ENCODE measurements at regions not wholly inside any gene's neighbourhood (a gene's known extent, or its start where the extent isn't known, plus 50 kb on each side); places are given as distances from the start of the nearest gene placed in this dataset.

GRCh38 chr11:100543386-100543785 is 143.7 kb upstream of the ARHGAP42 start:
- TF ChIP-seq CTCF (IDR thresholded peaks at IDR 0.05; ENCODE audit: insufficient read depth, low read length, severe bottlenecking), result no peak
- FAIRE-seq (no peak), DNase-seq (ENCODE audit: low read depth) (no peak)
- Histone ChIP-seq H3K27me3 (ENCODE audit: control insufficient read depth, insufficient read depth, low read length) (no peaks in the 10 kb centered on the region), H3K36me3 (ENCODE audit: control insufficient read depth, insufficient read depth, low read length) (no peaks in the 10 kb centered on the region), H3K4me3 (ENCODE audit: low read depth, low read length) (no peak overlapping the region)

- H3K27me3 ChIP-seq (ENCODE audit: control insufficient read depth, insufficient read depth, low read length), result no peaks in the 10 kb centered on the region
- no peak overlapping the region for H3K4me3 ChIP-seq (ENCODE audit: low read depth, low read length)
- TF ChIP-seq CTCF (IDR thresholded peaks at IDR 0.05; ENCODE audit: insufficient read depth, low read length, severe bottlenecking), result no peak
- DNase-seq (ENCODE audit: low read depth) (no peak), FAIRE-seq (no peak)
- no peaks in the 10 kb centered on the region for H3K36me3 ChIP-seq (ENCODE audit: control insufficient read depth, insufficient read depth, low read length)
Observed at GRCh38 chr11:100545556-100545955, 141.5 kb upstream of the ARHGAP42 start.

- FAIRE-seq (no peak), DNase-seq (ENCODE audit: low read depth) (no peak)
- Histone ChIP-seq H3K36me3 (ENCODE audit: control insufficient read depth, insufficient read depth, low read length) (no peaks in the 10 kb centered on the region), H3K4me3 (ENCODE audit: low read depth, low read length) (no peak overlapping the region), H3K27me3 (ENCODE audit: control insufficient read depth, insufficient read depth, low read length) (no peaks in the 10 kb centered on the region)
- TF ChIP-seq CTCF (IDR thresholded peaks at IDR 0.05; ENCODE audit: insufficient read depth, low read length, severe bottlenecking), result no peak
Observed at GRCh38 chr11:100545970-100546369, 141.1 kb upstream of the ARHGAP42 start.

GRCh38 chr11:100546714-100547113 is 140.4 kb upstream of the ARHGAP42 start:
- TF ChIP-seq CTCF (IDR thresholded peaks at IDR 0.05; ENCODE audit: insufficient read depth, low read length, severe bottlenecking), result no peak
- FAIRE-seq, result no peak
- H3K4me3 ChIP-seq (ENCODE audit: low read depth, low read length), result no peak overlapping the region
- H3K27me3 ChIP-seq (ENCODE audit: control insufficient read depth, insufficient read depth, low read length), result no peaks in the 10 kb centered on the region
- DNase-seq (ENCODE audit: low read depth), result peak; percentile 95
- no peaks in the 10 kb centered on the region for H3K36me3 ChIP-seq (ENCODE audit: control insufficient read depth, insufficient read depth, low read length)

GRCh38 chr11:100550298-100550697 is 136.8 kb upstream of the ARHGAP42 start:
- Histone ChIP-seq H3K27me3 (ENCODE audit: control insufficient read depth, insufficient read depth, low read length) (no peaks in the 10 kb centered on the region), H3K4me3 (ENCODE audit: low read depth, low read length) (no peak overlapping the region), H3K36me3 (ENCODE audit: control insufficient read depth, insufficient read depth, low read length) (no peaks in the 10 kb centered on the region)
- FAIRE-seq (no peak), DNase-seq (ENCODE audit: low read depth) (no peak)
- TF ChIP-seq CTCF (IDR thresholded peaks at IDR 0.05; ENCODE audit: insufficient read depth, low read length, severe bottlenecking), result no peak

GRCh38 chr11:100550912-100551632 is 136.0 kb upstream of the ARHGAP42 start:
- H3K27me3 ChIP-seq (ENCODE audit: control insufficient read depth, insufficient read depth, low read length), result no peaks in the 10 kb centered on the region
- FAIRE-seq (no peak), DNase-seq (ENCODE audit: low read depth) (no peak)
- no peak overlapping the region for H3K4me3 ChIP-seq (ENCODE audit: low read depth, low read length)
- TF ChIP-seq CTCF (IDR thresholded peaks at IDR 0.05; ENCODE audit: insufficient read depth, low read length, severe bottlenecking), result no peak
- no peaks in the 10 kb centered on the region for H3K36me3 ChIP-seq (ENCODE audit: control insufficient read depth, insufficient read depth, low read length)
